ENCODE measurements at regions not wholly inside any gene's neighbourhood (a gene's known extent, or its start where the extent isn't known, plus 50 kb on each side); places are given as distances from the start of the nearest gene placed in this dataset.

DNA sequence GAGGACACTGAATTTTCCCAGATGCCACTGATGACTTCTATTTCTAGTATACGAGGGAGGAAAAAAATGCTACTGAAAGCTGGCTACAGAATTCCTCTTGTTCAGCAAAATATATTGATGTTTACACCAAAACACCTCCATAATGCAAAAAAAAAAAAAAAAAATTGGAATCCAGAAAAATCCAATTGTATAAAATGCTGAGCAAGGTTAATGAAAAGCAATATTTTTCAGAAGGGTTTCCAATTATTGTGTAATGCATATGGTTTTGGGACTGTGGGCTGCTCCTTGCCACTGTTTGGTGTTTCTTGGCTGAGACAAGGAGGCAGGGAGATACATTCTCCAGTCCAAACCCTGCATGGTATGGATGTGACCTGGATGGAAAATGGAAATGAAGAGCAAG is 83.8 kb downstream of the LSM5 start:
- H3K4me3 ChIP-seq (replicated peaks; ENCODE audit: low read depth, low read length): no peak overlapping the region
- DNase-seq (ENCODE audit: low read depth): no peak
- TF ChIP-seq, protein P1, sequence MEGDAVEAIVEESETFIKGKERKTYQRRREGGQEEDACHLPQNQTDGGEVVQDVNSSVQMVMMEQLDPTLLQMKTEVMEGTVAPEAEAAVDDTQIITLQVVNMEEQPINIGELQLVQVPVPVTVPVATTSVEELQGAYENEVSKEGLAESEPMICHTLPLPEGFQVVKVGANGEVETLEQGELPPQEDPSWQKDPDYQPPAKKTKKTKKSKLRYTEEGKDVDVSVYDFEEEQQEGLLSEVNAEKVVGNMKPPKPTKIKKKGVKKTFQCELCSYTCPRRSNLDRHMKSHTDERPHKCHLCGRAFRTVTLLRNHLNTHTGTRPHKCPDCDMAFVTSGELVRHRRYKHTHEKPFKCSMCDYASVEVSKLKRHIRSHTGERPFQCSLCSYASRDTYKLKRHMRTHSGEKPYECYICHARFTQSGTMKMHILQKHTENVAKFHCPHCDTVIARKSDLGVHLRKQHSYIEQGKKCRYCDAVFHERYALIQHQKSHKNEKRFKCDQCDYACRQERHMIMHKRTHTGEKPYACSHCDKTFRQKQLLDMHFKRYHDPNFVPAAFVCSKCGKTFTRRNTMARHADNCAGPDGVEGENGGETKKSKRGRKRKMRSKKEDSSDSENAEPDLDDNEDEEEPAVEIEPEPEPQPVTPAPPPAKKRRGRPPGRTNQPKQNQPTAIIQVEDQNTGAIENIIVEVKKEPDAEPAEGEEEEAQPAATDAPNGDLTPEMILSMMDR (IDR thresholded peaks at IDR 0.05; ENCODE audit: low read length, missing control alignments): no peak

DNA sequence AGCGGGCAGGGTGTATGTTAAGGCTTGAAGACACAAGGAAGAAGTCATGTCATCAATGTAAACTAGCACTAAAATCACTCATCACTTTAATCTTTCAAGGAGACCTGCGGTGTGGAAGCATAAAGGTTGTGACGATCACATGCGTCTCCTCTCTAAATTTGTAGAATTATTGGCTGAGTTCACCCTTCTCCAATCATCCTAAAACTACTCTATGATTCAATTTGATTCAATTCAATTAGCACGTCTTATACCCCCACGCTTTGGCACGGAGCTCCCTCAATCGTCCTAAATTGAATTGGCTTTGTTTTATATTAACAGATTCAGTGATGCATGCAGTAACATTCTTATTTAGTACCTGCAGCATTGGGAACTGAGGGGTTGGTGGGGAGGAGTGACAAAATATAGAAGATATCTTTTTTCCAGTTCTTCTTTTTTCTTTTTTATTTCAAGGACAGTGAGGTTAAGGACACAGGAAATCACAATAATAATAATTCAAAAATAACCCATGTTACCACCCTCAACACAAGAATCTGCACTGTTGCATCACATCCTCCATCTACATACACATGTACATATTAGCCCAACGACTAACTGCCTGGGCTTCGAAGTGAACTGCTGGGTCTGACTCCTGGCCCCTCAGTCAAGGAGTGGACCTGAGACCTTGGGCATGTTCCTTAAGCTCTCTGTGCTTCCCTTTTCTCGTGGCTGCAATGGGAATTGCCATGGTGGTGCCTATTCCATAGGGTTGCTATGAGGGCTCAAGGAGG is 86.5 kb downstream of the LSM5 start:
- no peak for DNase-seq (ENCODE audit: low read depth)
- TF ChIP-seq, protein P1 (IDR thresholded peaks at IDR 0.05; ENCODE audit: low read length, missing control alignments): no peak
- H3K4me3 ChIP-seq (replicated peaks; ENCODE audit: low read depth, low read length): no peak overlapping the region

DNA sequence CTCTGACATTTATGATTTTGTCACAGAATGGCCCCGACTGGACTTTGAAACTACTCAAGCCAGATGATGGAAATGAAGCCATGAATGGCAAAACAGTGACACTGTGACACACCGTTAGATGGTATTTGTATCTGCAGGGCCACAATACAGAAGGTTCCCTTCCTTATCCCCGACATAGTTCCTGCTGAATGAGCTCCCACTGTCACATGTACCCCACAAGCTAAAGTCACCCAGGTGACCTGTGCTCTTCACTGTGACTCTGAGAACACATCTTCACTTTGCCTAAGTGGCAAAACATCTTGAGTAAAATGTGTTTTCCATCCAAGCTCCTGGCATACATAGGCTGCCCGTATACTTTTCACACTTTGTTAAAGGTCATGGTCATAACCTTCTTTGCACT is 89.5 kb downstream of the LSM5 start:
- TF ChIP-seq, protein P1 (IDR thresholded peaks at IDR 0.05; ENCODE audit: low read length, missing control alignments): no peak
- no peak overlapping the region for H3K4me3 ChIP-seq (replicated peaks; ENCODE audit: low read depth, low read length)
- no peak for DNase-seq (ENCODE audit: low read depth)

DNA sequence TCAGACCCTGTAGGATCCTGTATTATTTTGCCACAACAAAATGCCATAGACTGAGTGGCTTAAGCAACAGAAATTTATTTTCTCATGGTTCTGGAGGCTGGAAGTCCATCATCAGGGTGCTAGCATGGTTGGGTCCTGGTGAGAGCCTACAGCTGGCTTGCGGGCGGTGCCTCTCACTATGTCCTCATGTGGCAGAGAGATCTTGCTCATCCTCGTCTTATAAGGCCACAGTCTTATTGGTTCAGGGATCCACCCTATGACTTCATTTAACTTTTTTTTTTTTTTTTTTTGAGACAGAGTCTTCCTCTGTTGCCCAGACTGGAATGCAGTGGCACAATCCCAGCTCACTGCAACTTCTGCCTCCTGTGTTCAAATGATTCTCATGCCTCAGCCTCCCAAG is 90.9 kb downstream of the LSM5 start:
- H3K4me3 ChIP-seq (replicated peaks; ENCODE audit: low read depth, low read length): no peak overlapping the region
- TF ChIP-seq, protein P1 (IDR thresholded peaks at IDR 0.05; ENCODE audit: low read length, missing control alignments): no peak
- no peak for DNase-seq (ENCODE audit: low read depth)

DNA sequence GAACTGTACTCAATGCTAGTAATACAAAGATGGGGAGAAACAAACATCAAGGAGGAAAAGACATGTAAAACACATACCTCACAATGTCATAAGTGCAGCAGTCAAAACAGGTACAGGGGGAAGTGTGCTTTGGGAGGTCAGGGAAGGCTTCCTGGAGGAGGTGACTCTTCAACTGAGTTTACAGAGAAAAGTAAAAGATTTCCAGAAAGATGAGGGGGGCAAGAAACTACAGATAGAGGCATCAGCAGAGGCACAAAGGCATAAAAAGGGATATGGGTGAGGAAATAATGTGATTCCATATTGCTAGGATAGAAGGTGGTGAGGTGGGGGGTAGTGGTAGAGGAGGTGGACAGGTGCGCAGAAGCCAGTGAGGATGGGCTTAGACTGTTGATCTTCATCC is 95.0 kb downstream of the LSM5 start:
- TF ChIP-seq, protein P1 (IDR thresholded peaks at IDR 0.05; ENCODE audit: low read length, missing control alignments): no peak

DNA sequence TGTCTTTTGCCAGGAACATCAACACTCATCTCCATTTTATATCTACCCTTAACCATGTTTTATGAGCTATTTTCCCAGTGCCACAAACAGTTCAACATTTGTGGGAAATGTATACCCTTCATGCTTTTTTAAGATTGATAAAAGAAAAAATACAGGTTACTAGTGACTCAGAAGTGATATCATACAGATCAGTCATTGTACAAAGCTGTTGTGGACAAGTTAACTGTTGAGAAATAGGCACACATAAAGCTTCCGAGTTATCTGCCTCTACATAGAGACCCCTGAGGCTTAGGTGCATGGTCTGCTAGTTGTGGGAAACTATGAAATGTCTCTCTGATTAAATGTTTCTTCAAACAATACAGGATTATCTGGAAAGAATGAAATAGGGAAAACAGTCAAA is 96.3 kb downstream of the LSM5 start:
- no peak overlapping the region for H3K4me3 ChIP-seq (replicated peaks; ENCODE audit: low read depth, low read length)
- TF ChIP-seq, protein P1 (IDR thresholded peaks at IDR 0.05; ENCODE audit: low read length, missing control alignments): no peak
- DNase-seq (ENCODE audit: low read depth): no peak

More for the DNA sequence above, 95.0 kb downstream of the LSM5 start:
- no peak overlapping the region for H3K4me3 ChIP-seq (replicated peaks; ENCODE audit: low read depth, low read length)
- DNase-seq (ENCODE audit: low read depth): no peak

DNA sequence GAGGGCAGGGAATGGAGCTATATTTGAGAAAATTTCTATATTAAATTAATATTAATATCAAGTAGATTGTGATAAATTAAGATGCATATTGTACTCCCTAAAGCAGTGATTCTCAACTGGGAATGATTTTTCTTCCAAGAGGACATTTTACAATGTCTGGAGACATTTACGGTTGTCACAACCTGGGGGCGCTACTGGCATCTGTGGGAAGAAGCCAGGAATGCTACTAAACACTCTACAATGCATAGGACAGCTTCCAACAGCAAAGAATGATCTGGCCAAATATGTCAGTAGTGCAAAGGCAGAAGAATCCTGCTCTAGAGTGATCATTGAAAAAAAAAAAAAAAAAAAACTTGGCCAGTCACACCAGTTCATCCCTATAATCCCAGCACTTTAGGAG is 100.0 kb downstream of the LSM5 start:
- TF ChIP-seq, protein P1 (IDR thresholded peaks at IDR 0.05; ENCODE audit: low read length, missing control alignments): no peak
- DNase-seq (ENCODE audit: low read depth): no peak
- no peak overlapping the region for H3K4me3 ChIP-seq (replicated peaks; ENCODE audit: low read depth, low read length)
